Mammary epithelial cell (primary cell): ENCODE measurements at regions not wholly inside any gene's neighbourhood (a gene's known extent, or its start where the extent isn't known, plus 50 kb on each side); places are given as distances from the start of the nearest gene placed in this dataset.

Source experiments
- EZH2 ChIP-seq: IDR thresholded peaks from 2 replicates; pipeline ENCODE4 v1.6.1; 2012; ENCODE audit warnings: low read length, inconsistent platforms, borderline replicate concordance
- TF ChIP-seq, protein P1 (sequence below), 2 donors: IDR thresholded peaks in 1 of 2; conservative IDR thresholded peaks in 1 of 2; 2 replicates each; pipeline ENCODE4 v1.5.1; 2011 to 2012; ENCODE audit warnings: inconsistent platforms in 2 of 2, low read length in 2 of 2, mild to moderate bottlenecking in 2 of 2, control low read depth in 1 of 2, low read depth in 1 of 2; ENCODE audit not compliant: insufficient read depth in 1 of 2; ENCODE audit errors: extremely low read depth in 1 of 2

DNA sequence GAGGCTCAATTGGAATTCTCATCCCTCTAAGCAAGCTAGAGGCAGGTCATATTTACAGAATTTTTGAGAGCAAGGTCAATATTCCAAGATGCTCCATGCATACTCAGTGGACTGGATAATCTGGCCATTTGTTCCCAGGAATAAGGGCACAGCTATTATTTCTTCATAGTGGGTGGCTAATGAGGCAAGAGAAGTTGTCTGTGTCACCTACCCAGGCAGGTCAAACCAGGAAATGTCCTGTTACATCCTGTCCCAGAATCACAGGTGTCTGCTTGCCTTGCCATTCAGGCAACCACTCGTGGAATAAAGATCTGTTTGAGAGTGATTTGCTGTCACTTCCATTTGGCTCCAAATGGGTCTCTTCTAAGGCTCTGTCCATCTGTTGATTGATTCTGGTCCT, 85.2 kb upstream of the ZP4 start:
- TF ChIP-seq, protein P1, sequence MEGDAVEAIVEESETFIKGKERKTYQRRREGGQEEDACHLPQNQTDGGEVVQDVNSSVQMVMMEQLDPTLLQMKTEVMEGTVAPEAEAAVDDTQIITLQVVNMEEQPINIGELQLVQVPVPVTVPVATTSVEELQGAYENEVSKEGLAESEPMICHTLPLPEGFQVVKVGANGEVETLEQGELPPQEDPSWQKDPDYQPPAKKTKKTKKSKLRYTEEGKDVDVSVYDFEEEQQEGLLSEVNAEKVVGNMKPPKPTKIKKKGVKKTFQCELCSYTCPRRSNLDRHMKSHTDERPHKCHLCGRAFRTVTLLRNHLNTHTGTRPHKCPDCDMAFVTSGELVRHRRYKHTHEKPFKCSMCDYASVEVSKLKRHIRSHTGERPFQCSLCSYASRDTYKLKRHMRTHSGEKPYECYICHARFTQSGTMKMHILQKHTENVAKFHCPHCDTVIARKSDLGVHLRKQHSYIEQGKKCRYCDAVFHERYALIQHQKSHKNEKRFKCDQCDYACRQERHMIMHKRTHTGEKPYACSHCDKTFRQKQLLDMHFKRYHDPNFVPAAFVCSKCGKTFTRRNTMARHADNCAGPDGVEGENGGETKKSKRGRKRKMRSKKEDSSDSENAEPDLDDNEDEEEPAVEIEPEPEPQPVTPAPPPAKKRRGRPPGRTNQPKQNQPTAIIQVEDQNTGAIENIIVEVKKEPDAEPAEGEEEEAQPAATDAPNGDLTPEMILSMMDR (conservative IDR thresholded peaks at IDR 0.05 in 1 of 2, IDR thresholded peaks at IDR 0.05 in 1 of 2; ENCODE audit: extremely low read depth in 1 of 2, insufficient read depth in 1 of 2, low read depth in 1 of 2, low read length in 2 of 2): no peak
- no peak for TF ChIP-seq EZH2
